VCaP (cell line): ENCODE measurements at regions not wholly inside any gene's neighbourhood (a gene's known extent, or its start where the extent isn't known, plus 50 kb on each side); places are given as distances from the start of the nearest gene placed in this dataset.

ENCODE experiments used
- H3K27ac ChIP-seq: fragments of 450-650 bp; 2 replicates; pipeline ENCODE4 v1.5.1; 2017
- CTCF ChIP-seq: fragments of 450-650 bp; conservative IDR thresholded peaks from 2 replicates; pipeline ENCODE4 v1.5.1; 2017; ENCODE audit warnings: mild to moderate bottlenecking, moderate library complexity

GRCh38 chr2:16134436-16135165 is 194.3 kb downstream of the MYCN start:
- no peak for TF ChIP-seq CTCF
- no peak overlapping the region for H3K27ac ChIP-seq

GRCh38 chr2:16130906-16131400 is 190.6 kb downstream of the MYCN start:
- TF ChIP-seq CTCF, result no peak
- H3K27ac ChIP-seq, result no peak overlapping the region

- H3K27ac ChIP-seq, result no peak overlapping the region
- TF ChIP-seq CTCF, result no peak
Measured at GRCh38 chr2:16130541-16130880, 190.2 kb downstream of the MYCN start.

GRCh38 chr2:16129716-16130540 is 189.6 kb downstream of the MYCN start:
- TF ChIP-seq CTCF, result no peak
- H3K27ac ChIP-seq, result no peak overlapping the region

- no peak overlapping the region for H3K27ac ChIP-seq
- no peak for TF ChIP-seq CTCF
Measured at GRCh38 chr2:16128746-16129610, 188.6 kb downstream of the MYCN start.

GRCh38 chr2:16127958-16128357 is 187.6 kb downstream of the MYCN start:
- TF ChIP-seq CTCF, result no peak
- H3K27ac ChIP-seq, result no peak overlapping the region
